Activated T-cell treated with anti-CD3 and anti-CD28 coated beads, Interleukin-2, amount 50 U/mL, for 4 hours (primary cell): ENCODE measurements at regions not wholly inside any gene's neighbourhood (a gene's known extent, or its start where the extent isn't known, plus 50 kb on each side); places are given as distances from the start of the nearest gene placed in this dataset.

Source experiments
- ATAC-seq, 2 donors: fragments of 200-7000 bp; cut with Tn5 transposase; one replicate each; pipeline ENCODE4 v1.10.0; 2021
- DNase-seq: peaks from one replicate; pipeline ENCODE4 v3.0.0-alpha.2; 2020
- H3K27me3 Mint-ChIP-seq: one replicate; pipeline ENCODE4 v1.8.0; 2021; ENCODE audit warnings: low read depth, mixed read lengths
- H3K36me3 Mint-ChIP-seq: one replicate; pipeline ENCODE4 v1.8.0; 2022; ENCODE audit warnings: mixed read lengths; ENCODE audit not compliant: insufficient read depth
- H3K4me1 Mint-ChIP-seq: one replicate; pipeline ENCODE4 v1.8.0; 2021; ENCODE audit warnings: low read depth, mixed read lengths
- H3K4me3 Mint-ChIP-seq: one replicate; pipeline ENCODE4 v1.8.0; 2021; ENCODE audit warnings: mild to moderate bottlenecking, moderate library complexity, mixed read lengths
- H3K9me3 Mint-ChIP-seq: one replicate; pipeline ENCODE4 v1.8.0; 2021; ENCODE audit warnings: mixed read lengths

GRCh38 chr18:39622431-39622830 is 2056.8 kb upstream of the CELF4 start:
- no peak overlapping the region for H3K4me3 Mint-ChIP-seq
- no peaks in the 10 kb centered on the region for H3K36me3 Mint-ChIP-seq
- H3K27me3 Mint-ChIP-seq, result no peaks in the 10 kb centered on the region
- no peak for DNase-seq
- no peaks in the 10 kb centered on the region for H3K9me3 Mint-ChIP-seq
- no peaks in the 10 kb centered on the region for H3K4me1 Mint-ChIP-seq
- no peak for ATAC-seq

- H3K4me1 Mint-ChIP-seq, result no peaks in the 10 kb centered on the region
- H3K9me3 Mint-ChIP-seq, result no peaks in the 10 kb centered on the region
- ATAC-seq (no peak), DNase-seq (no peak)
- H3K36me3 Mint-ChIP-seq, result no peaks in the 10 kb centered on the region
- H3K4me3 Mint-ChIP-seq, result no peak overlapping the region
- no peaks in the 10 kb centered on the region for H3K27me3 Mint-ChIP-seq
Measured at GRCh38 chr18:39620551-39621168, 2055.1 kb upstream of the CELF4 start.

GRCh38 chr18:39618265-39619003 is 2052.8 kb upstream of the CELF4 start:
- H3K27me3 Mint-ChIP-seq, result no peaks in the 10 kb centered on the region
- H3K36me3 Mint-ChIP-seq, result no peaks in the 10 kb centered on the region

GRCh38 chr18:39611381-39612100 is 2045.9 kb upstream of the CELF4 start:
- DNase-seq, result no peak
- H3K27me3 Mint-ChIP-seq, result no peaks in the 10 kb centered on the region
- no peaks in the 10 kb centered on the region for H3K4me1 Mint-ChIP-seq
- H3K4me3 Mint-ChIP-seq, result no peak overlapping the region
- no peak for ATAC-seq
- H3K9me3 Mint-ChIP-seq, result no peaks in the 10 kb centered on the region
- H3K36me3 Mint-ChIP-seq, result no peaks in the 10 kb centered on the region

More at GRCh38 chr18:39618265-39619003, 2052.8 kb upstream of the CELF4 start:
- DNase-seq (no peak), ATAC-seq (no peak)
- Mint-ChIP-seq H3K9me3 (no peaks in the 10 kb centered on the region), H3K4me3 (no peak overlapping the region), H3K4me1 (no peaks in the 10 kb centered on the region)

- Mint-ChIP-seq H3K36me3 (no peaks in the 10 kb centered on the region), H3K4me3 (no peak overlapping the region), H3K27me3 (no peaks in the 10 kb centered on the region), H3K4me1 (no peaks in the 10 kb centered on the region), H3K9me3 (peaks cover 8% of the 10 kb centered on the region)
- no peak for DNase-seq
- no peak for ATAC-seq
Measured at GRCh38 chr18:39607034-39607433, 2041.4 kb upstream of the CELF4 start.

GRCh38 chr18:39604836-39605235 is 2039.2 kb upstream of the CELF4 start:
- no peak overlapping the region for H3K4me3 Mint-ChIP-seq
- H3K9me3 Mint-ChIP-seq, result peaks cover 8% of the 10 kb centered on the region
- no peaks in the 10 kb centered on the region for H3K27me3 Mint-ChIP-seq
- no peaks in the 10 kb centered on the region for H3K4me1 Mint-ChIP-seq
- DNase-seq (no peak), ATAC-seq (no peak)
- no peaks in the 10 kb centered on the region for H3K36me3 Mint-ChIP-seq

- Mint-ChIP-seq H3K9me3 (peaks cover 8% of the 10 kb centered on the region), H3K36me3 (no peaks in the 10 kb centered on the region), H3K4me1 (no peaks in the 10 kb centered on the region), H3K4me3 (no peak overlapping the region), H3K27me3 (no peaks in the 10 kb centered on the region)
- no peak for DNase-seq
- ATAC-seq, result no peak
Measured at GRCh38 chr18:39602131-39602530, 2036.5 kb upstream of the CELF4 start.

- ATAC-seq (no peak), DNase-seq (no peak)
- Mint-ChIP-seq H3K27me3 (no peaks in the 10 kb centered on the region), H3K4me3 (no peak overlapping the region), H3K9me3 (peaks cover 8% of the 10 kb centered on the region), H3K4me1 (no peaks in the 10 kb centered on the region), H3K36me3 (no peaks in the 10 kb centered on the region)
Measured at GRCh38 chr18:39600894-39601293, 2035.3 kb upstream of the CELF4 start.

- Mint-ChIP-seq H3K36me3 (no peaks in the 10 kb centered on the region), H3K4me3 (no peak overlapping the region), H3K4me1 (no peaks in the 10 kb centered on the region), H3K27me3 (no peaks in the 10 kb centered on the region), H3K9me3 (peaks cover 4% of the 10 kb centered on the region)
- DNase-seq (no peak), ATAC-seq (no peak)
Measured at GRCh38 chr18:39599251-39599650, 2033.7 kb upstream of the CELF4 start.

- Mint-ChIP-seq H3K4me3 (no peak overlapping the region), H3K9me3 (peaks cover 4% of the 10 kb centered on the region), H3K4me1 (no peaks in the 10 kb centered on the region), H3K36me3 (no peaks in the 10 kb centered on the region), H3K27me3 (no peaks in the 10 kb centered on the region)
- no peak for ATAC-seq
- DNase-seq, result no peak
Measured at GRCh38 chr18:39596891-39597290, 2031.3 kb upstream of the CELF4 start.

- Mint-ChIP-seq H3K4me3 (no peak overlapping the region), H3K4me1 (no peaks in the 10 kb centered on the region), H3K27me3 (no peaks in the 10 kb centered on the region), H3K9me3 (peaks cover 4% of the 10 kb centered on the region), H3K36me3 (no peaks in the 10 kb centered on the region)
- ATAC-seq (no peak), DNase-seq (no peak)
Measured at GRCh38 chr18:39596221-39596620, 2030.6 kb upstream of the CELF4 start.

GRCh38 chr18:39594206-39594605 is 2028.6 kb upstream of the CELF4 start:
- Mint-ChIP-seq H3K4me3 (no peak overlapping the region), H3K36me3 (no peaks in the 10 kb centered on the region), H3K4me1 (no peaks in the 10 kb centered on the region), H3K27me3 (no peaks in the 10 kb centered on the region), H3K9me3 (peaks cover 7% of the 10 kb centered on the region)
- DNase-seq (no peak), ATAC-seq (no peak)

GRCh38 chr18:39591649-39592048 is 2026.1 kb upstream of the CELF4 start:
- ATAC-seq, result no peak
- Mint-ChIP-seq H3K4me3 (no peak overlapping the region), H3K27me3 (no peaks in the 10 kb centered on the region), H3K9me3 (peaks cover 7% of the 10 kb centered on the region), H3K36me3 (no peaks in the 10 kb centered on the region), H3K4me1 (no peaks in the 10 kb centered on the region)
- no peak for DNase-seq

GRCh38 chr18:39589496-39589895 is 2023.9 kb upstream of the CELF4 start:
- H3K36me3 Mint-ChIP-seq, result no peaks in the 10 kb centered on the region
- H3K4me1 Mint-ChIP-seq, result no peaks in the 10 kb centered on the region
- ATAC-seq (no peak), DNase-seq (no peak)
- no peak overlapping the region for H3K4me3 Mint-ChIP-seq
- peaks cover 7% of the 10 kb centered on the region for H3K9me3 Mint-ChIP-seq
- no peaks in the 10 kb centered on the region for H3K27me3 Mint-ChIP-seq

GRCh38 chr18:39587586-39587985 is 2022.0 kb upstream of the CELF4 start:
- DNase-seq (no peak), ATAC-seq (no peak)
- H3K4me3 Mint-ChIP-seq, result no peak overlapping the region
- H3K27me3 Mint-ChIP-seq, result no peaks in the 10 kb centered on the region
- no peaks in the 10 kb centered on the region for H3K4me1 Mint-ChIP-seq
- H3K9me3 Mint-ChIP-seq, result peaks cover 4% of the 10 kb centered on the region
- no peaks in the 10 kb centered on the region for H3K36me3 Mint-ChIP-seq
